ENCODE measurements at regions not wholly inside any gene's neighbourhood (a gene's known extent, or its start where the extent isn't known, plus 50 kb on each side); places are given as distances from the start of the nearest gene placed in this dataset.
"Not testable (repeated sequence)": the region's sequence is repeated elsewhere in the genome, so short reads cannot be mapped to it uniquely, and the experiment has no call there.

- DNase-seq (ENCODE audit: low spot score) = no peak
Observed at GRCh38 chr4:85165808-85166207, 199.3 kb upstream of the WDFY3 start.

GRCh38 chr4:85166318-85166717 is 199.8 kb upstream of the WDFY3 start:
- DNase-seq (ENCODE audit: low spot score) = no peak

GRCh38 chr4:85168234-85168834 is 201.8 kb upstream of the WDFY3 start:
- no peak for DNase-seq (ENCODE audit: low spot score)

GRCh38 chr4:85170241-85170640 is 203.8 kb upstream of the WDFY3 start:
- DNase-seq (ENCODE audit: low spot score) = no peak

- DNase-seq (ENCODE audit: low spot score) = no peak
Observed at GRCh38 chr4:85175190-85175589, 208.7 kb upstream of the WDFY3 start.

- no peak for DNase-seq (ENCODE audit: low spot score)
Observed at GRCh38 chr4:85177092-85177491, 210.6 kb upstream of the WDFY3 start.

- DNase-seq (ENCODE audit: low spot score) = no peak
Observed at GRCh38 chr4:85177679-85178078, 211.2 kb upstream of the WDFY3 start.

- no peak for DNase-seq (ENCODE audit: low spot score)
Observed at GRCh38 chr4:85180533-85180932, 214.0 kb upstream of the WDFY3 start.

- no peak for DNase-seq (ENCODE audit: low spot score)
Observed at GRCh38 chr4:85187106-85187505, 220.6 kb upstream of the WDFY3 start.

GRCh38 chr4:85196015-85196414 is 229.5 kb upstream of the WDFY3 start:
- not testable (repeated sequence) for DNase-seq (ENCODE audit: low spot score)

- no peak for DNase-seq (ENCODE audit: low spot score)
Observed at GRCh38 chr4:85200106-85200505, 233.6 kb upstream of the WDFY3 start.

GRCh38 chr4:85209161-85209560 is 242.7 kb upstream of the WDFY3 start:
- no peak for DNase-seq (ENCODE audit: low spot score)

- DNase-seq (ENCODE audit: low spot score) = no peak
Observed at GRCh38 chr4:85210353-85210752, 243.9 kb upstream of the WDFY3 start.

GRCh38 chr4:85216571-85216970 is 250.1 kb upstream of the WDFY3 start:
- not testable (repeated sequence) for DNase-seq (ENCODE audit: low spot score)

GRCh38 chr4:85218756-85219155 is 252.3 kb upstream of the WDFY3 start:
- no peak for DNase-seq (ENCODE audit: low spot score)

- no peak for DNase-seq (ENCODE audit: low spot score)
Observed at GRCh38 chr4:85221606-85222005, 253.3 kb upstream of the ARHGAP24 start.

- no peak for DNase-seq (ENCODE audit: low spot score)
Observed at GRCh38 chr4:85222561-85222960, 252.4 kb upstream of the ARHGAP24 start.

GRCh38 chr4:85228264-85228663 is 246.7 kb upstream of the ARHGAP24 start:
- DNase-seq (ENCODE audit: low spot score) = no peak

- DNase-seq (ENCODE audit: low spot score) = no peak
Observed at GRCh38 chr4:85233516-85233915, 241.4 kb upstream of the ARHGAP24 start.

GRCh38 chr4:85243857-85244256 is 231.1 kb upstream of the ARHGAP24 start:
- DNase-seq (ENCODE audit: low spot score) = no peak

GRCh38 chr4:85244638-85245037 is 230.3 kb upstream of the ARHGAP24 start:
- no peak for DNase-seq (ENCODE audit: low spot score)

- DNase-seq (ENCODE audit: low spot score) = no peak
Observed at GRCh38 chr4:85246055-85246454, 228.9 kb upstream of the ARHGAP24 start.

- no peak for DNase-seq (ENCODE audit: low spot score)
Observed at GRCh38 chr4:85250852-85251251, 224.1 kb upstream of the ARHGAP24 start.

- no peak for DNase-seq (ENCODE audit: low spot score)
Observed at GRCh38 chr4:85257817-85258370, 217.1 kb upstream of the ARHGAP24 start.
